GM12878 (cell line): ENCODE measurements at regions not wholly inside any gene's neighbourhood (a gene's known extent, or its start where the extent isn't known, plus 50 kb on each side); places are given as distances from the start of the nearest gene placed in this dataset.
"Not testable (repeated sequence)": the region's sequence is repeated elsewhere in the genome, so short reads cannot be mapped to it uniquely, and the experiment has no call there.

Experiments
- ATAC-seq: fragments of 200-7000 bp; cut with Tn5 transposase; 3 replicates; pipeline ENCODE4 v1.9.1; 2020; ENCODE audit warnings: mild to moderate bottlenecking, moderate library complexity
- BruUV-seq: library from RNA; stranded (reverse); fragments of 400-500 nt; replicated peaks from 2 replicates; lab custom pipeline; 2021; lab: Mats Ljungman, UMichigan
- CTCF ChIA-PET: fragments of 300-600 bp; sonication (Branson Sonifier 250); formaldehyde crosslinking; extraction: SDS; loops from one replicate; lab custom pipeline; 2021; ENCODE audit warnings: inconsistent platforms; lab: Yijun Ruan, JAX
- POLR2A ChIA-PET: fragments of 350-600 bp; formaldehyde crosslinking; extraction: SDS; loops from one replicate; lab custom pipeline; 2021; ENCODE audit warnings: inconsistent platforms; lab: Charles Lee
- RAD21 ChIA-PET: fragments of 300-600 bp; sonication (Branson Sonifier 250); formaldehyde crosslinking; loops from one replicate; lab custom pipeline; 2023; ENCODE audit warnings: antibody characterized with exemption; ENCODE audit not compliant: unreplicated experiment; lab: Charles Lee
- SMC1A ChIA-PET: fragments of 300-600 bp; sonication (Branson Sonifier 250); formaldehyde crosslinking; loops from one replicate; lab custom pipeline; 2023; ENCODE audit not compliant: unreplicated experiment, uncharacterized antibody; lab: Charles Lee
- DNase-seq: peaks from one replicate; pipeline ENCODE4 v3.0.0-alpha.2; 2011; ENCODE audit warnings: low read depth, low spot score
- FAIRE-seq: peaks from 3 replicates; lab custom pipeline; 2011; peaks lifted over from hg19 to GRCh38; lab: Jason Lieb, UNC
- H2AFZ ChIP-seq: 2 replicates; pipeline ENCODE4 v1.6.0; 2011; ENCODE audit warnings: low read depth, low read length, control low read depth; ENCODE audit not compliant: control insufficient read depth
- H3K27ac ChIP-seq: 2 replicates; pipeline ENCODE4 v1.5.1; 2011; ENCODE audit warnings: control low read depth; ENCODE audit not compliant: control insufficient read depth, insufficient read depth
- H3K27me3 ChIP-seq, 2 experiments: replicated peaks in 1 of 2; 2 replicates each; pipeline versions ENCODE4 v1.6.0 to v1.6.1; 2011; ENCODE audit warnings: low read length in 1 of 2; ENCODE audit not compliant: control insufficient read depth in 2 of 2, insufficient read depth in 2 of 2
- H3K36me3 ChIP-seq, 2 experiments: 2 replicates each; pipeline ENCODE4 v1.5.1; 2011; ENCODE audit warnings: low read length in 1 of 2; ENCODE audit not compliant: control insufficient read depth in 2 of 2, insufficient read depth in 2 of 2
- H3K4me1 ChIP-seq: 2 replicates; pipeline ENCODE4 v1.6.1; 2011; ENCODE audit warnings: mild to moderate bottlenecking, low read length, moderate library complexity, mixed read lengths; ENCODE audit not compliant: control insufficient read depth, insufficient read depth
- H3K4me2 ChIP-seq: 2 replicates; pipeline ENCODE4 v1.6.0; 2011; ENCODE audit warnings: control low read depth; ENCODE audit not compliant: control insufficient read depth, insufficient read depth
- H3K4me3 ChIP-seq: fragments of 200-600 bp; sonication (generic); 2 replicates; pipeline ENCODE4 v1.5.1; 2016
- H3K79me2 ChIP-seq: 2 replicates; pipeline ENCODE4 v1.6.0; 2011; ENCODE audit warnings: low read length; ENCODE audit not compliant: control insufficient read depth, insufficient read depth
- H3K9ac ChIP-seq: 2 replicates; pipeline ENCODE4 v1.8.0; 2011; ENCODE audit warnings: low read length, control low read depth, mixed read lengths; ENCODE audit not compliant: control insufficient read depth, insufficient read depth
- H3K9me3 ChIP-seq: replicated peaks from 3 replicates; pipeline ENCODE4 v1.5.1; 2011; ENCODE audit warnings: mild to moderate bottlenecking, low read length; ENCODE audit not compliant: control insufficient read depth, insufficient read depth
- H4K20me1 ChIP-seq: 2 replicates; pipeline ENCODE4 v1.6.0; 2011; ENCODE audit not compliant: control insufficient read depth, insufficient read depth
- CHD2 ChIP-seq: IDR thresholded peaks from 2 replicates; pipeline ENCODE4 v1.6.1; 2011; ENCODE audit warnings: low read depth, low read length, improper control_type of control experiment, borderline replicate concordance
- LARP7 ChIP-seq: fragments of 450-650 bp; IDR thresholded peaks from 2 replicates; pipeline ENCODE4 v1.6.1; 2017; ENCODE audit warnings: mild to moderate bottlenecking
- NFIC ChIP-seq: IDR thresholded peaks from 2 replicates; pipeline ENCODE4 v1.6.1; 2012; ENCODE audit warnings: low read depth, mild to moderate bottlenecking, inconsistent platforms, low read length, moderate library complexity
- NR2C2 ChIP-seq: IDR thresholded peaks from 2 replicates; pipeline ENCODE4 v1.6.1; 2011; ENCODE audit warnings: borderline replicate concordance, low read depth; ENCODE audit not compliant: control insufficient read depth, insufficient read length
- SIN3A ChIP-seq: IDR thresholded peaks from 2 replicates; pipeline ENCODE4 v1.6.1; 2012; ENCODE audit warnings: low read depth, low read length, improper control_type of control experiment
- WGBS: methylation state at CpG from one replicate; pipeline ENCODE4 v1.1.6; 2016; ENCODE audit warnings: low lambda C conversion rate; ENCODE audit not compliant: insufficient replicate concordance, insufficient coverage; ENCODE audit errors: missing lambda C conversion rate; 5-methylcytosine and 5-hydroxymethylcytosine counted together
- in situ Hi-C: fragments of 300-500 bp; cut with MboI; formaldehyde crosslinking; loops from 9 replicates; pipeline ENCODE4 v1.14.3; 2018; ENCODE audit warnings: mixed read lengths
- intact Hi-C: fragments of 100-400 bp; cut with micrococcal nuclease; formaldehyde crosslinking; loops from one replicate; pipeline ENCODE4 v1.14.2; 2022; ENCODE audit not compliant: unreplicated experiment
- TF ChIP-seq, protein P1 (sequence below): fragments of 450-650 bp; IDR thresholded peaks from 2 replicates; pipeline ENCODE4 v1.6.1; 2017; ENCODE audit warnings: low read depth, mild to moderate bottlenecking, moderate library complexity
- TF ChIP-seq, protein P2 (sequence below): fragments of 450-650 bp; IDR thresholded peaks from 2 replicates; pipeline ENCODE4 v1.6.1; 2017; ENCODE audit warnings: mild to moderate bottlenecking

DNA sequence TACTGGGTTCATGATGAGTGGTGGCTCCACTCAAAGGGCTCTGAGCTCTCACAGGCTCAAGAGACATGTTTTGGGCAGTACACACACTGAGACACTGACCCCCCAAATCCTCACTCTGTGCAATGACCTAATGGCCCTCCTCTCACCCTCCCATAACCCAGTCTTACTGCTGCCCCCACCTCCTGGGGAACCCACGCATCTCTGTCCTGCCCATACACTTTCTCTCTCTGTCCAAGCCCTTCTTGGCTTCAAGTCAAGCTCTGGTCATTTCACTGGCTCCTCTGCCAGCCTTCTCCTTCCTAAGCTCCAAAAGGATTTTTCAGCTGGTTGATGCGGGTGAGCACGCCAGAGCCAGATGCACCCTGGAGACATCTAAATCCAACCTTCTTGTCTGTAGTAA is 187.9 kb upstream of the TSHZ3 start (continued):
- TF ChIP-seq NR2C2 (no peak), NFIC (no peak), LARP7 (no peak), SIN3A (no peak), CHD2 (no peak)
- TF ChIP-seq, protein P1, sequence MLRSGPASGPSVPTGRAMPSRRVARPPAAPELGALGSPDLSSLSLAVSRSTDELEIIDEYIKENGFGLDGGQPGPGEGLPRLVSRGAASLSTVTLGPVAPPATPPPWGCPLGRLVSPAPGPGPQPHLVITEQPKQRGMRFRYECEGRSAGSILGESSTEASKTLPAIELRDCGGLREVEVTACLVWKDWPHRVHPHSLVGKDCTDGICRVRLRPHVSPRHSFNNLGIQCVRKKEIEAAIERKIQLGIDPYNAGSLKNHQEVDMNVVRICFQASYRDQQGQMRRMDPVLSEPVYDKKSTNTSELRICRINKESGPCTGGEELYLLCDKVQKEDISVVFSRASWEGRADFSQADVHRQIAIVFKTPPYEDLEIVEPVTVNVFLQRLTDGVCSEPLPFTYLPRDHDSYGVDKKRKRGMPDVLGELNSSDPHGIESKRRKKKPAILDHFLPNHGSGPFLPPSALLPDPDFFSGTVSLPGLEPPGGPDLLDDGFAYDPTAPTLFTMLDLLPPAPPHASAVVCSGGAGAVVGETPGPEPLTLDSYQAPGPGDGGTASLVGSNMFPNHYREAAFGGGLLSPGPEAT: no peak
- TF ChIP-seq, protein P2, sequence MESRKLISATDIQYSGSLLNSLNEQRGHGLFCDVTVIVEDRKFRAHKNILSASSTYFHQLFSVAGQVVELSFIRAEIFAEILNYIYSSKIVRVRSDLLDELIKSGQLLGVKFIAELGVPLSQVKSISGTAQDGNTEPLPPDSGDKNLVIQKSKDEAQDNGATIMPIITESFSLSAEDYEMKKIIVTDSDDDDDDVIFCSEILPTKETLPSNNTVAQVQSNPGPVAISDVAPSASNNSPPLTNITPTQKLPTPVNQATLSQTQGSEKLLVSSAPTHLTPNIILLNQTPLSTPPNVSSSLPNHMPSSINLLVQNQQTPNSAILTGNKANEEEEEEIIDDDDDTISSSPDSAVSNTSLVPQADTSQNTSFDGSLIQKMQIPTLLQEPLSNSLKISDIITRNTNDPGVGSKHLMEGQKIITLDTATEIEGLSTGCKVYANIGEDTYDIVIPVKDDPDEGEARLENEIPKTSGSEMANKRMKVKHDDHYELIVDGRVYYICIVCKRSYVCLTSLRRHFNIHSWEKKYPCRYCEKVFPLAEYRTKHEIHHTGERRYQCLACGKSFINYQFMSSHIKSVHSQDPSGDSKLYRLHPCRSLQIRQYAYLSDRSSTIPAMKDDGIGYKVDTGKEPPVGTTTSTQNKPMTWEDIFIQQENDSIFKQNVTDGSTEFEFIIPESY: no peak

DNA sequence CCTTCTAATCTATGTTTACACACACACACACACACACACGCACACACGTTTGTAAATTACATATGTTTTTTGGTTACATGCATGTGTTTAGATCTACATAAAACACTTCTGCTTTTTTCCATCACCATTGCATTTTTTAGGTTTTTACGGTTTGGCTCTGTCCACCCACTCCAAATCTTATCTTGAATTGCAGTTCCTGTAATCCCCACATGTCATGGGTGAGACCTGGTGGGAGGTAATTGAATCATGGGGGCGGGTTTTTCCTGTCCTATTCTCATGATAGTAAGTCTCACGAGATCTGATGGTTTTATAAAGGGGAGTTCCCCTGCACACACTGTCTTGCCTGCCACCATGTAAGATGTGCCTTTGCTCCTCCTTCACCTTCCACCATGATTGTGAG is 188.7 kb upstream of the TSHZ3 start:
- H3K4me1 ChIP-seq, POLR2A ChIA-PET, H3K9ac ChIP-seq, DNase-seq, H3K27ac ChIP-seq, H3K79me2 ChIP-seq, H4K20me1 ChIP-seq, ATAC-seq, H3K36me3 ChIP-seq, intact Hi-C loops, H3K27me3 ChIP-seq, BruUV-seq, H3K9me3 ChIP-seq, CTCF ChIA-PET, SMC1A ChIA-PET, FAIRE-seq, H3K4me3 ChIP-seq, H3K4me2 ChIP-seq, in situ Hi-C loops, RAD21 ChIA-PET, H2AFZ ChIP-seq: not testable (repeated sequence)
- 0% methylated on average over 5 of the region's 5 CpGs for WGBS
